ENCODE measurements at regions not wholly inside any gene's neighbourhood (a gene's known extent, or its start where the extent isn't known, plus 50 kb on each side); places are given as distances from the start of the nearest gene placed in this dataset.
A peak's percentile ranks its signal among the peaks of the same experiment; 100 is the strongest.

DNA sequence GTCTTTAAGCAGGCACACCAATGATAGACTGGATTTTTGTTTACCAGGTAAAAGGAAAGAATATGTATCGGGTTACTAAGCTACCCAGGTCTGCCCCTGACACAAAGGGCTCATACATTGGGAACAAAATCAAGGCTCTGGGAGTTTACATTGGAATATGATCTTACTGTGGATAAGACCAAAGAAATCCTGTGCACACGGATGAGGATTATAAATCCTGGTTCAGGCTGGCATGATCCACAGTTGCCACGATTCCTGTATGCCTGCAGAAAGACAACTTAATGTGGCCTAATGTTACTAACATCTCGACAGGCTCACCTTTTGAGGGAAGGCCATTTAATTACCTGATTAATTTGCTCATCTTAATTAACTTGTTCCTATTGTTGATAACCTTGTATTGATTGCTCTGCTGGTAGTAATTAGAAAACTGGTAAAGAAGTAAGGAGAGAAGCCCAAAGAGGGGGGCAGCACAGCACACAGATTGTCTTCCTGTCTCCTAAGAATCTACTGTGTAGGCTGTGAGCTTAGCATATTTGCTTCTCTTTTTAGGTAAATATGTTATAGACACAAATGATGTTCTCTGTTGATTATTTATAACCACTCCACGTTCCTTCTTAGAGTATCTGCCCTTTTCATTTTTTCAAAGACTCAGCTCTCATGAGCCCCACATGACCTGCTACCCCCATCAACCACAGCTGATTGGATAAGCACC, 51.0 kb upstream of the TOX3 start:
- TF ChIP-seq, protein P1, sequence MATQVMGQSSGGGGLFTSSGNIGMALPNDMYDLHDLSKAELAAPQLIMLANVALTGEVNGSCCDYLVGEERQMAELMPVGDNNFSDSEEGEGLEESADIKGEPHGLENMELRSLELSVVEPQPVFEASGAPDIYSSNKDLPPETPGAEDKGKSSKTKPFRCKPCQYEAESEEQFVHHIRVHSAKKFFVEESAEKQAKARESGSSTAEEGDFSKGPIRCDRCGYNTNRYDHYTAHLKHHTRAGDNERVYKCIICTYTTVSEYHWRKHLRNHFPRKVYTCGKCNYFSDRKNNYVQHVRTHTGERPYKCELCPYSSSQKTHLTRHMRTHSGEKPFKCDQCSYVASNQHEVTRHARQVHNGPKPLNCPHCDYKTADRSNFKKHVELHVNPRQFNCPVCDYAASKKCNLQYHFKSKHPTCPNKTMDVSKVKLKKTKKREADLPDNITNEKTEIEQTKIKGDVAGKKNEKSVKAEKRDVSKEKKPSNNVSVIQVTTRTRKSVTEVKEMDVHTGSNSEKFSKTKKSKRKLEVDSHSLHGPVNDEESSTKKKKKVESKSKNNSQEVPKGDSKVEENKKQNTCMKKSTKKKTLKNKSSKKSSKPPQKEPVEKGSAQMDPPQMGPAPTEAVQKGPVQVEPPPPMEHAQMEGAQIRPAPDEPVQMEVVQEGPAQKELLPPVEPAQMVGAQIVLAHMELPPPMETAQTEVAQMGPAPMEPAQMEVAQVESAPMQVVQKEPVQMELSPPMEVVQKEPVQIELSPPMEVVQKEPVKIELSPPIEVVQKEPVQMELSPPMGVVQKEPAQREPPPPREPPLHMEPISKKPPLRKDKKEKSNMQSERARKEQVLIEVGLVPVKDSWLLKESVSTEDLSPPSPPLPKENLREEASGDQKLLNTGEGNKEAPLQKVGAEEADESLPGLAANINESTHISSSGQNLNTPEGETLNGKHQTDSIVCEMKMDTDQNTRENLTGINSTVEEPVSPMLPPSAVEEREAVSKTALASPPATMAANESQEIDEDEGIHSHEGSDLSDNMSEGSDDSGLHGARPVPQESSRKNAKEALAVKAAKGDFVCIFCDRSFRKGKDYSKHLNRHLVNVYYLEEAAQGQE (IDR thresholded peaks at IDR 0.05; ENCODE audit: low read depth): no peak
- TF ChIP-seq, protein P2, sequence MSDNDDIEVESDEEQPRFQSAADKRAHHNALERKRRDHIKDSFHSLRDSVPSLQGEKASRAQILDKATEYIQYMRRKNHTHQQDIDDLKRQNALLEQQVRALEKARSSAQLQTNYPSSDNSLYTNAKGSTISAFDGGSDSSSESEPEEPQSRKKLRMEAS (IDR thresholded peaks at IDR 0.05): no peak
- TF ChIP-seq FOXM1 (IDR thresholded peaks at IDR 0.05; ENCODE audit: borderline replicate concordance, low read depth) (no peak), TCF12 (IDR thresholded peaks at IDR 0.05; ENCODE audit: low read depth) (no peak), TAF1 (IDR thresholded peaks at IDR 0.05; ENCODE audit: low read depth) (no peak), CREB1 (IDR thresholded peaks at IDR 0.05; ENCODE audit: low read depth) (no peak), TEAD4 (IDR thresholded peaks at IDR 0.05) (no peak), ZBTB7A (IDR thresholded peaks at IDR 0.05; ENCODE audit: low read depth) (no peak), EP300 (IDR thresholded peaks at IDR 0.05; ENCODE audit: borderline replicate concordance) (no peak), CEBPB (IDR thresholded peaks at IDR 0.05) (no peak)
- TF ChIP-seq, protein P3, sequence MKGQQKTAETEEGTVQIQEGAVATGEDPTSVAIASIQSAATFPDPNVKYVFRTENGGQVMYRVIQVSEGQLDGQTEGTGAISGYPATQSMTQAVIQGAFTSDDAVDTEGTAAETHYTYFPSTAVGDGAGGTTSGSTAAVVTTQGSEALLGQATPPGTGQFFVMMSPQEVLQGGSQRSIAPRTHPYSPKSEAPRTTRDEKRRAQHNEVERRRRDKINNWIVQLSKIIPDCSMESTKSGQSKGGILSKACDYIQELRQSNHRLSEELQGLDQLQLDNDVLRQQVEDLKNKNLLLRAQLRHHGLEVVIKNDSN (IDR thresholded peaks at IDR 0.05): no peak

DNA sequence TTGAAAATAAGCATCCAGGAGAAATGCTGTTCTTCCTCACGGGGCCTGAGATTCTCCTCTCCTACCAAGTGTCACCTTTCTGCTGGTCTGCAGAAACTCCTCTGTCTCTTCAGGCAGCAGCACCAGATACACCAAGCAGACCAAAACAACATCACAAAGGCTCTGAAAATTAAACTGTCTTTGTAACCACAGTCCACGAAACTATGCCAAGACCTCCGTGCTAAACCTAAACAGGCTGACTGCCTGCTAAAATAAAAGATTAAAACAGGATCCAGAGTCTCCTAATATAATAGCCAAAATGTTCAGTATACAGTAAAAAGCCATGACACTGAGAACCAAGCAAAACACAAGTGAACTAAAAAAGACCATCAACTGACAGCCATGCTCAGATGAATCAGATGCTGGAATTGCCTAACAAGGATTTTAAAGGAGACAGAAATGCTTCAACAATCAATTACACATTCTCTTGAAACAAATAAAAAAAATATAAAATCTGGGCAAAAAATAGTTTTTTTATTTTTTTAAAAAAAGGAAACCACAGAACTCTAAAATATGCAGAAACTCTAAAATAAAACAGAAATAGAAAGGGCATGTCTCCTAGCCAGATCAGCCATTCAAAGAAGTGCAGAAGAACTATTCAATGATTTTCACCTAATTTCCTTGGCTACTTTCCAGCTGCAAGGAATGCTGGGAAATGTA, 50.3 kb upstream of the TOX3 start:
- TF ChIP-seq NFIC (IDR thresholded peaks at IDR 0.05) (peak; percentile 45; the same call in 1 of the 2 replicates), RAD21 (IDR thresholded peaks at IDR 0.05; ENCODE audit: low read depth) (no peak)

Data from Ishikawa (cell line).